ENCODE measurements at regions not wholly inside any gene's neighbourhood (a gene's known extent, or its start where the extent isn't known, plus 50 kb on each side); places are given as distances from the start of the nearest gene placed in this dataset.

- no peak for TF ChIP-seq CTCF (IDR thresholded peaks at IDR 0.05)
- TF ChIP-seq ZFX (IDR thresholded peaks at IDR 0.05; ENCODE audit: borderline replicate concordance): no peak
Observed at GRCh38 chr21:41571938-41572510, 64.1 kb upstream of the TMPRSS2 start.
